MM.1S (cell line): ENCODE measurements at regions not wholly inside any gene's neighbourhood (a gene's known extent, or its start where the extent isn't known, plus 50 kb on each side); places are given as distances from the start of the nearest gene placed in this dataset.

Experiments used
- DNase-seq: peaks from one replicate; pipeline ENCODE4 v3.0.0-alpha.2; 2015
- H2AFZ ChIP-seq: fragments of 300-600 bp; sonication (generic); 2 replicates; pipeline ENCODE4 v1.6.0; 2016; ENCODE audit warnings: antibody characterized with exemption, low read length
- H3F3A ChIP-seq: fragments of 300-600 bp; sonication (generic); 2 replicates; pipeline ENCODE4 v1.6.1; 2016; ENCODE audit warnings: mild to moderate bottlenecking, antibody characterized with exemption, low read length, moderate library complexity, mixed read lengths; ENCODE audit not compliant: insufficient read depth
- H3K27ac ChIP-seq: fragments of 300-600 bp; sonication (generic); 2 replicates; pipeline ENCODE4 v1.5.1; 2016; ENCODE audit warnings: mild to moderate bottlenecking, low read length
- H3K27me3 ChIP-seq: fragments of 300-600 bp; sonication (generic); replicated peaks from 2 replicates; pipeline ENCODE4 v1.6.0; 2016; ENCODE audit warnings: low read length; ENCODE audit not compliant: insufficient read depth
- H3K36me3 ChIP-seq: fragments of 300-600 bp; sonication (generic); replicated peaks from 2 replicates; pipeline ENCODE4 v1.6.1; 2016; ENCODE audit warnings: mild to moderate bottlenecking, low read length, mixed read lengths; ENCODE audit not compliant: insufficient read depth
- H3K4me1 ChIP-seq: fragments of 300-600 bp; sonication (generic); 2 replicates; pipeline ENCODE4 v1.6.1; 2016; ENCODE audit warnings: low read length, mixed read lengths
- H3K4me2 ChIP-seq: fragments of 300-600 bp; sonication (generic); 2 replicates; pipeline ENCODE4 v1.6.0; 2016; ENCODE audit warnings: low read depth, low read length
- H3K4me3 ChIP-seq: fragments of 300-600 bp; sonication (generic); 2 replicates; pipeline ENCODE4 v1.5.1; 2016; ENCODE audit warnings: low read length, mixed read lengths
- H3K79me2 ChIP-seq: fragments of 300-600 bp; sonication (generic); 2 replicates; pipeline ENCODE4 v1.6.1; 2016; ENCODE audit warnings: mixed run types, low read length, mixed read lengths
- H3K9ac ChIP-seq: fragments of 300-600 bp; sonication (generic); 2 replicates; pipeline ENCODE4 v1.6.1; 2016; ENCODE audit warnings: low read length, mixed read lengths
- H3K9me2 ChIP-seq: fragments of 300-600 bp; sonication (generic); replicated peaks from 2 replicates; pipeline ENCODE4 v1.6.1; 2016; ENCODE audit warnings: mild to moderate bottlenecking, low read length, mixed read lengths; ENCODE audit not compliant: insufficient read depth
- H3K9me3 ChIP-seq: fragments of 300-600 bp; sonication (generic); replicated peaks from 2 replicates; pipeline ENCODE4 v1.6.1; 2016; ENCODE audit warnings: mild to moderate bottlenecking, low read length, mixed read lengths; ENCODE audit not compliant: insufficient read depth
- H4K20me1 ChIP-seq: fragments of 300-600 bp; sonication (generic); 2 replicates; pipeline ENCODE4 v1.6.1; 2016; ENCODE audit warnings: mild to moderate bottlenecking, low read length, moderate library complexity, mixed read lengths; ENCODE audit not compliant: insufficient read depth
- CTCF ChIP-seq: fragments of 300-600 bp; sonication (generic); IDR thresholded peaks from 2 replicates; pipeline ENCODE4 v1.5.1; 2016; ENCODE audit warnings: antibody characterized with exemption, low read length, mixed read lengths
- EZH2 ChIP-seq: fragments of 300-600 bp; sonication (generic); optimal IDR thresholded peaks from 2 replicates; pipeline ENCODE3; 2017; ENCODE audit warnings: low read depth, mild to moderate bottlenecking, antibody characterized with exemption, low read length, mixed read lengths
- EZH2phosphoT487 ChIP-seq: fragments of 300-600 bp; sonication (generic); IDR thresholded peaks from 2 replicates; pipeline ENCODE4 v1.6.1; 2018; ENCODE audit warnings: antibody characterized with exemption, low read length

DNA sequence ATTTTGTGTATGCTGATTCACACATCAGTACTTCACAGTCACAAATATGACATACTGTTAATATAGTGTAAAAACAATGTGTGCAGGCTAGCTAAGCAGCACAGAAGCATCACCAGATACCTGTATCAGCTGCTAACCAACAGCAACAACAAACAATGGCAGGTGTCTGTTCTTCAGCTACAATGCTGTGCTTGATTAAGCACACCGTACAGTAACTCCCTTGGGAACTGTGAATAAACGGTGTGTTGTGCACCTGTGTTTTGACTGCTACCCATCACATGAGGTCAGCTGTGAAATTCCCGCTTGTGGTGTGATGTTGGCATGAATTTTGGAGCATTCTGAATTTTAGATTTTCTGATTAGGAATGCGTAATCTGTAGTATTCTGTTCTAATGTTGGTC, 379.7 kb upstream of the FAT1 start:
- no peak overlapping the region for H3K4me2 ChIP-seq
- no peak for TF ChIP-seq EZH2phosphoT487

GRCh38 chr4:187108845-187109244, 385.2 kb upstream of the FAT1 start:
- DNase-seq = no peak
- no peak overlapping the region for H3K4me3 ChIP-seq
- no peaks in the 10 kb centered on the region for H4K20me1 ChIP-seq
- no peaks in the 10 kb centered on the region for H3K9me3 ChIP-seq
- no peak overlapping the region for H2AFZ ChIP-seq
- H3K9me2 ChIP-seq = no peaks in the 10 kb centered on the region
- H3K79me2 ChIP-seq = no peaks in the 10 kb centered on the region
- no peaks in the 10 kb centered on the region for H3K36me3 ChIP-seq
- TF ChIP-seq CTCF (no peak), EZH2phosphoT487 (no peak), EZH2 (no peak)
- H3F3A ChIP-seq = no peaks in the 10 kb centered on the region
- H3K27me3 ChIP-seq = no peaks in the 10 kb centered on the region
- no peak overlapping the region for H3K27ac ChIP-seq
- no peak overlapping the region for H3K4me2 ChIP-seq
- H3K9ac ChIP-seq = no peak overlapping the region
- H3K4me1 ChIP-seq = no peaks in the 10 kb centered on the region

More for the DNA sequence above, 379.7 kb upstream of the FAT1 start:
- Histone ChIP-seq H3K4me1 (no peaks in the 10 kb centered on the region), H3K9me2 (no peaks in the 10 kb centered on the region), H3K9ac (no peak overlapping the region), H4K20me1 (no peaks in the 10 kb centered on the region), H3K79me2 (no peaks in the 10 kb centered on the region), H3K9me3 (no peaks in the 10 kb centered on the region), H2AFZ (no peak overlapping the region), H3K27me3 (no peaks in the 10 kb centered on the region), H3K36me3 (no peaks in the 10 kb centered on the region), H3K4me3 (no peak overlapping the region), H3F3A (no peaks in the 10 kb centered on the region), H3K27ac (no peak overlapping the region)
- no peak for DNase-seq

- Histone ChIP-seq H3K4me2 (no peak overlapping the region), H3K9me2 (no peaks in the 10 kb centered on the region), H3K36me3 (no peaks in the 10 kb centered on the region), H2AFZ (no peak overlapping the region), H3K4me1 (no peaks in the 10 kb centered on the region), H4K20me1 (no peaks in the 10 kb centered on the region), H3K27ac (no peak overlapping the region), H3K4me3 (no peak overlapping the region), H3K9ac (no peak overlapping the region), H3K79me2 (no peaks in the 10 kb centered on the region), H3K27me3 (no peaks in the 10 kb centered on the region), H3K9me3 (no peaks in the 10 kb centered on the region), H3F3A (no peaks in the 10 kb centered on the region)
- no peak for DNase-seq
- TF ChIP-seq CTCF = no peak
- TF ChIP-seq EZH2 = no peak
- TF ChIP-seq EZH2phosphoT487 = no peak
Observed at GRCh38 chr4:187109636-187110035, 386.0 kb upstream of the FAT1 start.

GRCh38 chr4:187118166-187118565, 394.5 kb upstream of the FAT1 start:
- Histone ChIP-seq H3K9me2 (no peaks in the 10 kb centered on the region), H3K36me3 (no peaks in the 10 kb centered on the region), H3K4me2 (no peak overlapping the region), H3K79me2 (no peaks in the 10 kb centered on the region), H3F3A (no peaks in the 10 kb centered on the region), H3K27me3 (no peaks in the 10 kb centered on the region), H3K27ac (no peak overlapping the region), H3K9ac (no peak overlapping the region), H3K4me1 (no peaks in the 10 kb centered on the region), H3K9me3 (no peaks in the 10 kb centered on the region), H2AFZ (no peak overlapping the region), H3K4me3 (no peak overlapping the region), H4K20me1 (no peaks in the 10 kb centered on the region)
- DNase-seq = no peak
- TF ChIP-seq EZH2phosphoT487 (no peak), EZH2 (no peak), CTCF (no peak)
